Peyer's patch (tissue), 4 donors: ENCODE measurements at regions not wholly inside any gene's neighbourhood (a gene's known extent, or its start where the extent isn't known, plus 50 kb on each side); places are given as distances from the start of the nearest gene placed in this dataset.

Source experiments
- DNase-seq, 3 donors: peaks; one replicate each; pipeline ENCODE4 v3.0.0-alpha.2; 2017 to 2019
- H3K27ac ChIP-seq, 4 donors: fragments of 200-600 bp; sonication (generic); one replicate each; pipeline ENCODE4 v1.5.1; 2016 to 2019
- H3K27me3 ChIP-seq, 2 donors: fragments of 200-600 bp; sonication (generic); one replicate each; pipeline ENCODE4 v1.5.1; 2019
- H3K36me3 ChIP-seq, 3 donors: fragments of 200-600 bp; sonication (generic); one replicate each; pipeline ENCODE4 v1.5.1; 2016 to 2019
- H3K4me1 ChIP-seq, 4 donors: fragments of 200-600 bp; sonication (generic); one replicate each; pipeline ENCODE4 v1.5.1; 2016 to 2019
- H3K4me3 ChIP-seq, 4 donors: fragments of 200-600 bp; sonication (generic); 1 replicate in 3 of 4; 2 replicates in 1 of 4; pipeline ENCODE4 v1.5.1; 2016 to 2019; ENCODE audit warnings: mild to moderate bottlenecking in 1 of 4
- H3K9me3 ChIP-seq, 4 donors: fragments of 200-600 bp; sonication (generic); one replicate each; pipeline ENCODE4 v1.5.1; 2016 to 2019; ENCODE audit warnings: mild to moderate bottlenecking in 1 of 4
- CTCF ChIP-seq, 6 experiments: fragments of 450-650 bp in 4 of 6; fragments of 200-600 bp in 2 of 6; sonication (generic) in 1 of 6; IDR thresholded peaks; one replicate each; pipeline ENCODE4 v1.5.1; 2017 to 2019; ENCODE audit warnings: antibody characterized with exemption in 6 of 6, mild to moderate bottlenecking in 3 of 6, moderate library complexity in 1 of 6
- POLR2A ChIP-seq, 2 donors: fragments of 450-650 bp; IDR thresholded peaks; one replicate each; pipeline ENCODE4 v1.5.1; 2017; ENCODE audit warnings: antibody characterized with exemption in 2 of 2, mild to moderate bottlenecking in 2 of 2, moderate library complexity in 2 of 2

DNA sequence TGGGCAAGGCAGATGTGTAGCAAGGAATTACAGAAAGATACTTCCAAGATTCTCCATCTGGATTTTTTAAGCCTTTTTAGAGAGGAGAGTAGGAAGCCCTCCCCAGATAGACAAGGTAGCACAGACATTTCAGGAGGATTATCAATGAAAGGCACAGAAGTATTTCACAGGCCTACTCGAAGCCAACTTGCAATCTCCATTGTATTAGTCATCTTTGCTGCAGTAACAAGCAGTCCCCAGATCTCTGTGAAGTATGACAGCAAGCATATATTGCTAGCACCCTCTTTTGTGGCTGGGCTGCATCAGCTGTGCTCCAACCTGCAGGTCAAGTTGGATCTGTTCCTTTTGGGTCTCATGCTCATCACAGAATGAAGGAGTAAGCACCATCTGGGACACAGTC is 101.6 kb downstream of the MAF start:
- no peak for TF ChIP-seq CTCF (IDR thresholded peaks at IDR 0.05)
- TF ChIP-seq POLR2A (IDR thresholded peaks at IDR 0.05), result no peak
- no peak overlapping the region for H3K4me3 ChIP-seq
- no peaks in the 10 kb centered on the region for H3K27me3 ChIP-seq
- no peaks in the 10 kb centered on the region for H3K36me3 ChIP-seq
- H3K4me1 ChIP-seq, result no peaks in the 10 kb centered on the region
- H3K27ac ChIP-seq, result no peak overlapping the region
- no peak for DNase-seq
- no peaks in the 10 kb centered on the region for H3K9me3 ChIP-seq

DNA sequence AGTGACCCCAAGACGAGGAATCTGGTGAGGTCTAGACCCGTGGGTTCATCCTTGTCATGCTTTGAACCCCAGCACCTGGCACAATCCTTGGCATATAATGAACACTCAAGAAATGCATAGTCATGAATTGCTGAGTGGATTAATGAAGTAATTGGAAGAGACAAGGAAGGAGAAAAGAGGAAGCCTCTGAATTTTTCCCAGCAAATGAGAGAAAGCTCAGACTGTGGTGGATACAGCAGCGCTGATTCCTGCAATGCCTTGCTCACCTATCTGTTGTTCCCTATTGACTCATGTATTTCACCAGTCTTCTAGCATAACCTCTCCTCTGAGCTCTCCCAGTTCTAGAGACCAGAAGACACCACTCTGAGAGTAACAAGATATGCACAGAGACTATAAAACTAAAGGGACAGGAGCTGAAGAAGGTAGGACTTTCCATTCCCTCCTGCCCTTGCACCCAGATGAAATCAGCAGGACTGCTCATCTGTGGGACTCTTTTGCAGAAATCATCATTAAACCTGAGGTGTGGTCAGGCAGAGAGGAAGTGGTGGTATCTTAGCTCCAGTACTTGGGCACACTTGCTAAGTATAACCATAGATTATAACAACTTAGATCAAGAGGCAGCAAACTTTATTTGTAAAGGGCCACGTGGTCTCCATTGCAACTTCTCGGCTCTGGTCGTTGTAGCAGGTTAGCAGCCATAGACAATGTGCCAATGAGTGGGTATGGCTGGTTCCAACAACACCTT is 102.8 kb downstream of the MAF start:
- Histone ChIP-seq H3K4me1 (no peaks in the 10 kb centered on the region), H3K4me3 (no peak overlapping the region), H3K27me3 (no peaks in the 10 kb centered on the region), H3K36me3 (no peaks in the 10 kb centered on the region), H3K27ac (no peak overlapping the region), H3K9me3 (no peaks in the 10 kb centered on the region)
- TF ChIP-seq CTCF (IDR thresholded peaks at IDR 0.05), result no peak
- no peak for TF ChIP-seq POLR2A (IDR thresholded peaks at IDR 0.05)
- no peak for DNase-seq

DNA sequence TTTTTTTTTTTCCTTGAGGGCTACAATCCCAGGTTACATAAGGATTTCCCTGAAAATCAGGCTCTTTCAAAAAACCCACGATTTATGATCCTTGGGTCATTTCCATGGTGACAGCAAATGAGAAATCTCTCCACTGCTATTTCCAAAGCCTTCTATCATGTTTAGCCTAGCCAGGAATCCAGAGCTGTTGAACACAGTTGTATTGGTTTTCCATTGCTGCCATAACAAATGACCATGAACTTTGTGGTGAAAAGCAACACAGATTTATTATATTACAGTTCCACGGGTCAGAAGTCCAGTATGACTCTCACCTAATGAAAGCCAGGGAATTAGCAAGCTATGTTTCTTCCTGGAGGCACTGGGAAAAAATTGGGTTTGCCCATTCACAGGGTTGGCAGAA is 106.6 kb downstream of the MAF start:
- Histone ChIP-seq H3K9me3 (no peaks in the 10 kb centered on the region), H3K4me1 (no peaks in the 10 kb centered on the region), H3K4me3 (no peak overlapping the region), H3K27me3 (no peaks in the 10 kb centered on the region), H3K27ac (no peak overlapping the region), H3K36me3 (no peaks in the 10 kb centered on the region)
- TF ChIP-seq POLR2A (IDR thresholded peaks at IDR 0.05) (no peak), CTCF (IDR thresholded peaks at IDR 0.05) (no peak)
- DNase-seq, result no peak

GRCh38 chr16:79492036-79492435 is 108.5 kb downstream of the MAF start:
- TF ChIP-seq CTCF (IDR thresholded peaks at IDR 0.05), result no peak
- no peak for TF ChIP-seq POLR2A (IDR thresholded peaks at IDR 0.05)
- Histone ChIP-seq H3K27ac (no peak overlapping the region), H3K9me3 (no peaks in the 10 kb centered on the region), H3K36me3 (no peaks in the 10 kb centered on the region), H3K27me3 (no peaks in the 10 kb centered on the region), H3K4me1 (no peaks in the 10 kb centered on the region), H3K4me3 (no peak overlapping the region)
- no peak for DNase-seq

DNA sequence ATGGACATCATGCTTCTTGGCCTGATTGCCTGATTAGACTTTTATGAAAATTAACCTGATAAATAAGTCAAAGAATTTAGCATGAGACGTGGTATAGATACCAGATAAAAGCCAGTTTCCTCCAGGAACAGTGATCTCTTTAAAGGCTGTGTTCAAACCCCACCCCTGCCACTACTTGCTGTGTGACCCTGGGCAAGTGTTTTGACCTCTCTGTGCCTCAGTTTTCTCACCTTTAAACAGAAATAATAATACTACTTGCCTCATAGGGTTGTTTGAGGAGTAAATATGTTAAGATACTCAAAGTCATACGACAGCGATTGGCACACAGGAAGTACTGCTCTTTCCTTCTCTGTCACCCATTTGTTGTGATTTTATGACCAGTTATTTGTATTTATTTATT is 115.5 kb downstream of the MAF start:
- Histone ChIP-seq H3K27ac (no peak overlapping the region), H3K36me3 (no peaks in the 10 kb centered on the region), H3K4me1 (no peaks in the 10 kb centered on the region), H3K9me3 (no peaks in the 10 kb centered on the region), H3K4me3 (no peak overlapping the region), H3K27me3 (no peaks in the 10 kb centered on the region)
- no peak for DNase-seq
- no peak for TF ChIP-seq CTCF (IDR thresholded peaks at IDR 0.05)
- TF ChIP-seq POLR2A (IDR thresholded peaks at IDR 0.05), result no peak

DNA sequence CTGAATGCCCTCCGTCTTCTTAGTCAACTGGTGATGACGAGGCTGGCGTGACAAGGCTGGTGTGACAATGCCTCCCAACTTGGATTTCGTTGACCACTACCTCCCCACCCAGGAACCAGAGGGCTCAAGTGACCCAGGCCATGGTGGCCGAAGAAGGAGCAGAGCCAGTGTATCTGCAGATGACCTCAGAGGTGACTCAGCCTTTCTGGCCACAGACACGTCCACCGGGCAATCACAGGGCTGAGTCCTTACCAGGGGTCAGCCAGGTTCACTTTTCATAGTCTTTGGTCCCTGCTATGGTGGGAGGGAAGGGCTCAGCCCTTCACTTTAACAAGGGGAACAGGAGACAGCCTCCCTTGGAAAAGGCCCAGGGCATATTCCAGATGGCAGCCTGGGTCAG is 116.3 kb downstream of the MAF start:
- Histone ChIP-seq H3K27ac (no peak overlapping the region), H3K4me3 (no peak overlapping the region), H3K4me1 (no peaks in the 10 kb centered on the region), H3K36me3 (no peaks in the 10 kb centered on the region), H3K27me3 (no peaks in the 10 kb centered on the region), H3K9me3 (no peaks in the 10 kb centered on the region)
- no peak for DNase-seq
- TF ChIP-seq POLR2A (IDR thresholded peaks at IDR 0.05), result no peak
- TF ChIP-seq CTCF (IDR thresholded peaks at IDR 0.05), result no peak
